Stimulated activated CD8-positive, alpha-beta memory T cell treated with anti-CD3 and anti-CD28 coated beads, Interleukin-2, amount 100 ng/mL, for 48 hours (primary cell): ENCODE measurements at regions not wholly inside any gene's neighbourhood (a gene's known extent, or its start where the extent isn't known, plus 50 kb on each side); places are given as distances from the start of the nearest gene placed in this dataset.
"Not testable (repeated sequence)": the region's sequence is repeated elsewhere in the genome, so short reads cannot be mapped to it uniquely, and the experiment has no call there.

Experiments used
- DNase-seq, 2 donors: peaks; one replicate each; pipeline ENCODE4 v3.0.0-alpha.2; 2020; ENCODE audit warnings: low read depth in 2 of 2

DNA sequence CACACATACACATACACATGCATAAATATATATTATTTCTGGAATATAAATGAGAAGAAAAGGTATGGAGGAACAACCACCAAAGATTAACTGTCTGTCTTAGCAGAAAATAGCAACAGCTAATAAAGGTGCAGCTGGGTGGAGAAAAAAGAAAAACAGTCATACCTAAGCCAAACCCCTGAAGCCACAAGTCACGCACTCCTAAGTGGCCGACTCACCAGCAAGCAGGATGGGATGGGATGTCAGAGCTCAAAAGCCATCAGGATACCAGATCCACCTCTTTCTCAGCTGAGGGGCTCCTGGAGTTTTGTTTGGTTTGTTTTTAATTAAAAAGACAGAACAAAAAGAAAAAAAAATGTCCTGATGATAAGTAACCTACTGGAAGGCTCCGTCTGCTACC lies 64.7 kb upstream of the HIVEP3 start:
- DNase-seq: no peak

DNA sequence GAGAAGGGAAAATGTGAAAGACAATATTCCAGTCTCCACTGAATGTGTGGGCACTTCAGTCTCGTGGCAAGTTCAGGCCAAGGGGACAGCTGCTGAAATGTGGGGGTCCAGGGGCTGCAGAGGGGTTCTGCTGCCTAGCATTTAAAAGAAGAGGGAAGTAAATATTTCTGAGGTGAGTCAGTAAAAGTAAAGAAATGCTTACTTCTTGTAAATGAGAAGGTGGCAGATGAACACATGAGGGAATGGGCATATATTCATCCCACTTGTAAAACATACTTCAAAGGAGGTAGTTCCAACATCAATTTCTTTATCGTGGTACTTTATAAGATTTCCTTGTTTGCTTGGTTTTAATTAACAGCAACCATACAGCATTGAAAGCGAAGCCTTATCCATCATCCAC lies 63.1 kb upstream of the HIVEP3 start:
- DNase-seq: no peak

DNA sequence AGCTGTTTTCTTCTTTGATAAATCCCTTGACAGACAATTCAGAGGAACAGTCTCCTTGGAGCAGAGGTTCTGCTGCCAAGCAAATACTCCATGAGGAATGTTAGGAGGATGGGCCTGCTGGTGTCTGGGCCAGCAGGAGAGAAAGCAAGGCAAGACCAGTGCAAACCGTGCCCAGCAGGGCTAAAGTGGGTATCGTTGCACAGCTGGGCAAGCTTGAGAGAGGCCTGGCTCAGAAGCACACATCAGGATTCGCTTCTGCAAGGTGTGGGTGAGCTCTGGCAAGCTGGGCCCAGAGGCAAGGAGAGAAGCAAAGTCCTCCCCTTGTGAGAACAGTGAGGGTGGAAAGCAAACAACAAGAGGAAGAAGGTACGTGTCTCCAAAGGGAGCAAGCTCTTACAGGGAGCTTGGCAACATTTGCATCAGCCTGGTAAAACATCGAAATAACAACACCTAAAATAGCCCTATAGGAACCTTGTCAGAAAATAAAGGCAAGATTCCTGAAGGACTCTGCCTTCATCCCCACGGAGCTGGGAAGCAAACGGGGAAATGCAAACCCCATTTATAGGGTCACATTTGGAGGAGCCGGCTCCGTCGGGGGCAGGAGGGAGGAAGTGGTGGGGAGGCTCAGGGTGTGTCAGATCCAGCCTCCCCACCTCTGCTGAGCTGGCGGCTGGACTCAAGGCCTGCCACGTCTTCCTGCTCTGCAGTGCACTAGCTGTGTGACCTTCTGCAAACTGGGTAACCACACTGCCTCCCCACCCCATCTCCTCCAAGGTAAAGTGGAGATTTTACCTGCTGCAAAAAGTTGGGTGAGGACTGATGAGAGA lies 62.3 kb upstream of the HIVEP3 start:
- peak; percentile 2 to 8 for DNase-seq

DNA sequence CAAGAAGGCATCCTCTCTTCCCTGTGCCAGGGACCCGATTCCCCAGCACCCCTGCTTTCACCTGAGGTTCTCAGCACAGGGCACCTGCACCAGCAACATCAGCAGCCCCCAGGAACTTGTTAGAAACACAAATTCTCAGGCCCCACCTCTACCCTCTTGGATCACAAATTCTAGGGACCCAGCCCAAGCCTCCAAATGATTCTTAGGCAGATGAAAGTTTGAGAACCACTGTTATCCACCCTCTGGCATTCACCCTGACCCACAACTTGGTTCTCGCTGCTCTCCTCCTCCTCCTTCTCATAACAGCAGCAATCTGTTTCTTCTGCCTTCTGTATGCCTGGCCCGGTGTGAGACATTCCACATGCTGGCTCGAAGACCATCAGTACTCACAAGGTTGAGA lies 60.3 kb upstream of the HIVEP3 start:
- DNase-seq: no peak

DNA sequence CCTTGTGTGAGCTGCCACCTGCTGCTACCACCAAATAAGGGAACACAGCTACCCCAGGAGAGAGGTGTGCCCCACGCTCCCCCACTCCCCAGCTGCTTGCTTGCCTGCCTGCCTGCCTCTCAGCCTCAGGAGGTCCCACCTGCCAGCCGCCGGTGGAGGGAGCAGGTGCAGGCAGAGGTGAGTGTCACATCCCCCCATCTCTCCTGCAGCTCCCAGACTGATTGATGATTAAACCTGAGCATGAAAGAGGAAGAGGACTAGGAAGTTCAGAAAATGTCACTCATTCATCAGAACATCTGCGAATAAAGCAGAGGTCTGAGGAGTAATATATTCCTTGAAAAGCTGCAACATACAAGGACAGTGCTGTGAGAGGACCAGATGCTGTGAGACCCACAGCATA lies 58.6 kb upstream of the HIVEP3 start:
- DNase-seq: no peak

DNA sequence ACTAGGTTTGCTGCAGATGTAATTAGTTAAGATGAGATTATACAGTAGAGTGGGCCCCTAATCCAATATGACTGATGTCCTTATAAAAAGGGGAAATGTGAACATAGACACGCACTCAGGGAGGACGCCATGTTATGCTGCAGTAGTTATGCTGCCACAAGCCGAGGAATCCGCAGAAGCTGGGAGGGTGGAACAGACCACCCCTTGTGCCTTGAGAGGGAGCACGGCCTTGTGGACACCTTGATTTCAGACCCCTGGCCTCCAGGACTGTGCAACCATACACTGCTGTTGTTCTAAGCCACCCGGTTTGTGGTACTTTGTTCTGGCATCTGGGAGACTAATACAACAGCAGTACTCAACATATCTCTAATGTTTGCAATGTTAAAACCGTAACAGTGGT lies 57.9 kb upstream of the HIVEP3 start:
- DNase-seq: no peak

DNA sequence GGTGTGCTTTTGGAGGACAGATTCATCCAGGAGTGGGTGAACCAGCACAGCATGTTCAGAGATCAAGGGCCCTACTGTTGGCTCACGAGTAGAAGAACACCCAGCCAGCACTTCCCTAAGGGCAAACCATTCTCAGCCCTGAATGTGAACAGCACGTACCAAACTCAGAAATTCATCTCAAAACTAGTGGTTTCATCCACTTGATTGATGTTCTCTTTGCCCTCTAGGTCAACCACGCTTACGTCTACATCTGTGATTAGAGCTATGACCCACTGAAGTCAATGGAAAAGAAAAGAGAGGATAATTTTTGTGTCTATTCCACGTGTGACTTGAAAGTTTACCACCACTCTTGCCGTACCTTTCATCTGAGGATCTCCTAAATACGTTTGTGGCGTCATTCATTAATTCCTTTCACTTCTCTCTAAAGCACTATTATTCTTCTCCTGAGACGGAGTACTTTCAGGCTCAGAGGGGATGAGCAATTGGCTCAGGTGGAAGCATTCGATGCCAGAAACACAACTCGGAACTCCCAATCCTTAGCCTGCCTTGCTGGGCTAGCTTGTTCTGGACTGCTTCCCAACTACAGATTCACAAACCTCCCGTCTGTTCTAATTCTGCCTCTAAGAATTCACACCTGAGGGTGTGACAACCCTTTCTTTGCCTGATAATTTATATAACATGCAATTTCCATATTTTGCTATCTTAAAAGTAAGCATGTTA lies 57.3 kb upstream of the HIVEP3 start:
- DNase-seq: no peak

DNA sequence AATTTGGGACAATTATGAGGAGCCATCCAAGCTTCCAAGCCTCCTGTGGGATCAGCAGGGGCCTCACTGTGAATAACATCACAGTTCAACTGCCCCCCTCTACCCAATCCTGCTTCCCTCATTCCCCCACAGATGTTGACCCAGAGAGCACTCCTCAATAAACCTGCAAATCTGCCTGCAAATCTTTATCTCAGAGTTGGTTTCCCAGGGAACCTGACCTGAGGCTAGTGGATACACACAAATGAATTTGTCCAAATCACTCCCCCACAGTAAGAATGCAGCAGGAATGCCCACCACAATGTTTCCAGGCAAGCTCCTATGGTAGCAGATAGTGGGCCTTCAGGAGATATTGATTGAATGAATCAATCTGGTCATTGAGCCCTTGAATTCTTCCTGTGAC lies 56.4 kb upstream of the HIVEP3 start:
- no peak for DNase-seq

DNA sequence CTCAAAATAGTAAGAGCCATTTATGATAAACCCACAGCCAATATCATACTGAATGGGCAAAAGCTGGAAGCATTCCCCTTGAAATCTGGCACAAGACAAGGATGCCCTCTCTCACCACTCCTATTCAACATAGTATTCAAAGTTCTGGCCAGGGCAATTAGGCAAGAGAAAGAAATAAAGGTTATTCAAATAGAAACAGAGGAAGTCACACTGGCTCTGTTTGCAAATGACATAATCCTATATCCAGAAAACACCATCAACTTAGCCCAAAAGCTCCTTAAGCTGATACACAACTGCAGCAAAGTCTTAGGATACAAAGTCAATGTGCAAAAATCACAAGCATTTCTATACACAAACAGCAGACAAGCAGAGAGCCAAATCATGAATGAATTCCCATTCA lies 49.8 kb upstream of the HIVEP3 start:
- DNase-seq: not testable (repeated sequence)
